ENCODE measurements at regions not wholly inside any gene's neighbourhood (a gene's known extent, or its start where the extent isn't known, plus 50 kb on each side); places are given as distances from the start of the nearest gene placed in this dataset.

GRCh38 chr18:51446571-51447210 is 249.2 kb upstream of the MEX3C start:
- no peak for DNase-seq (ENCODE audit: extremely low spot score in 2 of 2)
- TF ChIP-seq, protein P1, sequence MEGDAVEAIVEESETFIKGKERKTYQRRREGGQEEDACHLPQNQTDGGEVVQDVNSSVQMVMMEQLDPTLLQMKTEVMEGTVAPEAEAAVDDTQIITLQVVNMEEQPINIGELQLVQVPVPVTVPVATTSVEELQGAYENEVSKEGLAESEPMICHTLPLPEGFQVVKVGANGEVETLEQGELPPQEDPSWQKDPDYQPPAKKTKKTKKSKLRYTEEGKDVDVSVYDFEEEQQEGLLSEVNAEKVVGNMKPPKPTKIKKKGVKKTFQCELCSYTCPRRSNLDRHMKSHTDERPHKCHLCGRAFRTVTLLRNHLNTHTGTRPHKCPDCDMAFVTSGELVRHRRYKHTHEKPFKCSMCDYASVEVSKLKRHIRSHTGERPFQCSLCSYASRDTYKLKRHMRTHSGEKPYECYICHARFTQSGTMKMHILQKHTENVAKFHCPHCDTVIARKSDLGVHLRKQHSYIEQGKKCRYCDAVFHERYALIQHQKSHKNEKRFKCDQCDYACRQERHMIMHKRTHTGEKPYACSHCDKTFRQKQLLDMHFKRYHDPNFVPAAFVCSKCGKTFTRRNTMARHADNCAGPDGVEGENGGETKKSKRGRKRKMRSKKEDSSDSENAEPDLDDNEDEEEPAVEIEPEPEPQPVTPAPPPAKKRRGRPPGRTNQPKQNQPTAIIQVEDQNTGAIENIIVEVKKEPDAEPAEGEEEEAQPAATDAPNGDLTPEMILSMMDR (IDR thresholded peaks at IDR 0.05), result no peak
- no peak for TF ChIP-seq POLR2AphosphoS5 (IDR thresholded peaks at IDR 0.05; ENCODE audit: insufficient read depth in 1 of 2, low read depth in 1 of 2)
- TF ChIP-seq POLR2A (IDR thresholded peaks at IDR 0.05), result no peak
- no peaks in the 10 kb centered on the region for H3K36me3 ChIP-seq
- no peaks in the 10 kb centered on the region for H3K27me3 ChIP-seq
- intact Hi-C loops (cut with DNase I), result no loop called here
- peaks cover 8% of the 10 kb centered on the region for H3K4me1 ChIP-seq
- no peak overlapping the region for H3K27ac ChIP-seq
- H3K4me3 ChIP-seq, result no peak overlapping the region
- H3K9me3 ChIP-seq, result no peaks in the 10 kb centered on the region

DNA sequence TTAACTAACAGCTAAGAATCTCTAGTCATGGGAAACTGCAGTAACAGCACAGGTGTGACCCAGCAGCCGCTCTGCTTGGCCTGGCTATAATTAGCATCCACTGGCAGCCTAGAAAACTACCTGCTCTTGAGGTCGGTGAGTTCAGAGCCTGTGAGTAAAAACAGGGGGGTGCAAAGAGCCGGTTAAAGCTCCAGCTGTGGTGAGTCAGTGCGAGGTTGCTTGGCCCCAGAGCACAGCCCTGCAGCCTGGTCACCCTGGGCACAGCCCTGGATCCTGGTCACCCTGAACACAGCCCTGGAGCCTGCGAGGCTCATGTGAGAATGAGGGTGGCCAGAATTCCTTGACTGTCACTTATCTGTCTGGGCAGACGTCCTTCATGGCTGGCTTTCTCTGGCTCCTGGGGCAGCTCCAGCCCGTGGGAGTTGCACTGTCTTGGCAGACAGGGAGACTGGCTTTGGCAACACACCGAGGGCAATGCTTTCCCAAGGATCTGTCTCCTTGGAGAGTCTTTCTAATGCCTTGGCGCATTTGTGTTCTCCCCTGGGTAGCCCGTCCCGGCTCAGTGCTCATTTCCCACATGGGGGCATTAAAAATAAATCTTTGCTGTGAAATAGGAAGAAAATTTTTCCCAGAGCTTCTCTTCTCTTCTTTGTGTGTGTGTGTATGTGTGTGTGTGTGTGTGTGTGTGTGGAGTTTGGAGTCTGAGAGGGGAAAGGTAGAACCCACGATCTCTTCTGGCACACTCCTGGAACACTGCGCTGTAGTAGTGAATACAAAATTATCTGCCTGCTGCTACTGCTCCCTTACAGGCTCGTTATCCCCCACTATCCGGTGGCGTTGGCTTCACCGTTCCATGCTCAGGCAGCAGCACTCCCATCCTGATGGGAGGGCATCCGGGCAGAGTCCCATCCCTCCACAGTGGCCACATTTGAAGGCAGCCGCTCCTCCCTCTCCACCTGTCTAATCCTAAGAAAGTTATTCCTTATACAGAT is 250.2 kb upstream of the MEX3C start:
- DNase-seq (ENCODE audit: extremely low spot score in 2 of 2), result no peak
- Histone ChIP-seq H3K9me3 (no peaks in the 10 kb centered on the region), H3K4me1 (peaks cover 8% of the 10 kb centered on the region), H3K27me3 (no peaks in the 10 kb centered on the region), H3K4me3 (no peak overlapping the region), H3K36me3 (no peaks in the 10 kb centered on the region), H3K27ac (no peak overlapping the region)
- TF ChIP-seq, protein P1 (IDR thresholded peaks at IDR 0.05), result no peak
- TF ChIP-seq POLR2A (IDR thresholded peaks at IDR 0.05) (no peak), POLR2AphosphoS5 (IDR thresholded peaks at IDR 0.05; ENCODE audit: insufficient read depth in 1 of 2, low read depth in 1 of 2) (no peak)
- intact Hi-C loops (cut with DNase I), result no loop called here

- H3K27me3 ChIP-seq, result no peaks in the 10 kb centered on the region
- DNase-seq (ENCODE audit: extremely low spot score in 2 of 2), result no peak
- peaks cover 8% of the 10 kb centered on the region for H3K4me1 ChIP-seq
- no peak for TF ChIP-seq POLR2AphosphoS5 (IDR thresholded peaks at IDR 0.05; ENCODE audit: insufficient read depth in 1 of 2, low read depth in 1 of 2)
- TF ChIP-seq, protein P1 (IDR thresholded peaks at IDR 0.05), result no peak
- TF ChIP-seq POLR2A (IDR thresholded peaks at IDR 0.05), result no peak
- intact Hi-C loops (cut with DNase I), result no loop called here
- no peak overlapping the region for H3K27ac ChIP-seq
- H3K4me3 ChIP-seq, result no peak overlapping the region
- H3K36me3 ChIP-seq, result no peaks in the 10 kb centered on the region
- no peaks in the 10 kb centered on the region for H3K9me3 ChIP-seq
These were observed 251.5 kb upstream of the MEX3C start for GRCh38 chr18:51448949-51449348.

GRCh38 chr18:51453594-51453993 is 256.1 kb upstream of the MEX3C start:
- Histone ChIP-seq H3K36me3 (no peaks in the 10 kb centered on the region), H3K9me3 (no peaks in the 10 kb centered on the region), H3K4me1 (no peaks in the 10 kb centered on the region), H3K27ac (no peak overlapping the region), H3K4me3 (no peak overlapping the region), H3K27me3 (no peaks in the 10 kb centered on the region)
- no peak for DNase-seq (ENCODE audit: extremely low spot score in 2 of 2)
- intact Hi-C loops (cut with DNase I), result no loop called here
- TF ChIP-seq, protein P1 (IDR thresholded peaks at IDR 0.05), result no peak
- no peak for TF ChIP-seq POLR2A (IDR thresholded peaks at IDR 0.05)
- TF ChIP-seq POLR2AphosphoS5 (IDR thresholded peaks at IDR 0.05; ENCODE audit: insufficient read depth in 1 of 2, low read depth in 1 of 2), result no peak

Data from vagina (tissue), 2 donors.